NCI-H128 (cell line): ENCODE measurements at regions not wholly inside any gene's neighbourhood (a gene's known extent, or its start where the extent isn't known, plus 50 kb on each side); places are given as distances from the start of the nearest gene placed in this dataset.
"Not testable (repeated sequence)": the region's sequence is repeated elsewhere in the genome, so short reads cannot be mapped to it uniquely, and the experiment has no call there.

Source experiments
- DNase-seq: peaks from one replicate; lab custom pipeline; 2025; ENCODE audit not compliant: unreplicated experiment; lab: John Stamatoyannopoulos, UW

- no peak for DNase-seq
Observed at GRCh38 chr2:67567886-67568285, 170.8 kb downstream of the ETAA1 start.

DNA sequence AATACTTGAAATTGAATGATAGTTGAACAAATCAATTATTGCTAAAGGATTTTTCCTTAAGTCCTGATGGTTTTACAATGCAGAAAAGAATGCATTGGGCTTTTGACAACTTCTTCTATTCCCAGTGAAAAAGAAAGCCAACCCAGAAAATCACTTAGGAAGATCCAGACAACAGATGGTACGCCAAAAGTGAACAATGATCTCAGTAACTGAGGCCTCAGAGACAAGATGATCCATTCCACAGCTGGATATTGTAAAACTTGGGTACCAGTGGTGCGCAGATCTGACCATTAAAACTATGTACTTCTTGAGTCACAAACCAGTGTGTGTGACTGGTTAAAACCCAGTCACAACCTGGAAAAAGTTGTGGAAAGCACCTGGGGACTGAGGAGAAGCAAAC, 173.5 kb downstream of the ETAA1 start:
- DNase-seq, result no peak

DNA sequence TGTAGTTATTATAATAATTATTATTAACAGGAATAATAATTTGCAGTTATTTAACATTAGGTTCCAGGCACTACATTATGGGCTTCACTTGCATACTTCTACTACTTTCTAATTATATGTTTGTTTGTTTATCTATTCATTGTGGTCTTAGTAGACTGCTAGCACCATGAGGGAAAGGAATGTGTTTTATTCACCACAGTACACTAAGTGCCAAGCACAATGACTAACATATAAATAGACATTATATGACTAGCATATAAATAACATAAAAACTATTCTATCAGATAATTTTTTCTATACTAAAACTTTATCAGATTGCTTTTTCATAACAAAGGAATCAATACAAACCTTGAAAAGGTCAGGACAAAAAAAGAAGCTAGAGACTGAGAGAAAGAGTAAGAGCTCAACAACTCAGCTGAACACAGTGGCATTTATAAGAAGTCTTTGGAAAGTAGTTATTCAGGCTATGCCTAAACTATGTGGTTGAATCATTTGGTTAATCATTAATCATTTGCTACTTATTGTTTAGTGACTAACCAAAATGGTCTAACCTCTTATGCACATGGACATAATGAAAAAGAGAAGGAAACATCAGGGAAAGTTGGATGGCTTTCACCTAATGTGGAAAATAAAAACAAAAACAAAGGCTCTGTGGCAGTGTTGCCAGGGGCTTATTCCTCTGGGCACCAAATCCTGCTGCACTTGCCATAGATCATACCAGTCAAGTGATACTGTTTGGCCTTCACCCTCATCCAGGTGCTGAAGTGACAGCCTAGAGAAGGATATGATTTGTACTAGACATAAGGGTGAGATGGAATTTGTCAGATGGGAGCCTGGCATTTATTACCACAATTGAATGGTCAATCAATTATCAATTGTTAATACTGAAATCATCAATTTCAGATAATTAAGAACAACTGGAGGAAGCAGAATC, 174.9 kb downstream of the ETAA1 start:
- DNase-seq, result no peak

GRCh38 chr2:67572721-67573435, 175.7 kb downstream of the ETAA1 start:
- DNase-seq, result no peak

GRCh38 chr2:67574230-67574629, 177.1 kb downstream of the ETAA1 start:
- no peak for DNase-seq

GRCh38 chr2:67576226-67576625, 179.1 kb downstream of the ETAA1 start:
- DNase-seq, result no peak

DNA sequence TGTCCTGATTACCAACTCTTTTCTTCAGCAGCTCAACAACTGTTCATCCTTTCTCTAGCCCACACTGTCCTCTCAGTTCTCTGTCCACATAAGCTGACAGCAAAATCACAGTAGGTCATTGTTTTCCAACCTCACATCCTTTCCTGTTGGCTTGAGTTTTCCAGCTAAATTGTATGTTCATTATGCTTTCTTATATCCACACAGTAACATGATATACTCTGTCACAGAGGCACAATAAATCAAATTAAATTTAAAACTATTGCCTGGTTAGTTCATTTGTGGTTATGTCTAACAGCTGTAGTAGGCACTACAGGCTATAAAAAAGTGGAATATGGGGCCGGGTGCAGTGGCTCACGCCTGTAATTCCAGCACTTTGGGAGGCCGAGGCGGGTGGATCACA, 179.9 kb downstream of the ETAA1 start:
- no peak for DNase-seq

- no peak for DNase-seq
Observed at GRCh38 chr2:67579216-67579615, 182.1 kb downstream of the ETAA1 start.

DNA sequence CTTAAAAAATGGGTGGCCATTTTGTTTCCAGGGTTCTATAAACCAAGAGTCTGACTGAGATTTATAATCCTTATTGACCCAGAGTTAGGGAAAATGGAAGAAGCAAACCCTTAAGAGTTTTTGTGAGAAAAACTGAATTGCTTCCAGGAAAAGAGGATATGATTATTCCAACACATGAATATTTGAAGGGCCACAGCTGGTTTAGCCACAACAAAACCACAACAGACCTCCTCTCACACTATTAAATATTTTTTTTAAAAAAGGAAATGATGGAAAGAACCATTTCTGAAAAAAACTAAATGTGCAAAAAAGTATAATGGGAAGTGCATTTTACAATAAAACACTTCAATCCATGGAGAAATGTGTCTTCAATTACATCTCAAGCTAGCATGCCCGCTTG, 182.7 kb downstream of the ETAA1 start:
- DNase-seq, result no peak

DNA sequence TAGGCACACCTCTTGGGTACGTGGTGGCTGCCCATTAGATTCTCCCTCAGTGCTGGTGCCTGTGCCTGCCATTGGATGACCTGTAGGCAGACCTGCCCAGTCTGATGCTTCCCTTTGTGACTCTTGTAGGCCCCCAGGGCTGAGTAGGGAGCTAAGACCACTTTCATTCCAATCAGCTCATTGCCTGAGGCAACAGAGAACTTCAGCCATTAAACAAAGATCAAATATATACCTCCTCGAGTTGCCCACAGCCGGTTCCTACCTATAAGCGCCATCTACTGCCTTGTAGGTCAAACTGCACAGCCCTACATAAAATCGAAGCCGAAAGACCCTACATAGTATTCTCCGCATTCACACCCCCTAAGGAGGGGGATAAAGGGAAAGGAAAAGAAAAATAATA, 184.6 kb downstream of the ETAA1 start:
- DNase-seq, result no peak

DNA sequence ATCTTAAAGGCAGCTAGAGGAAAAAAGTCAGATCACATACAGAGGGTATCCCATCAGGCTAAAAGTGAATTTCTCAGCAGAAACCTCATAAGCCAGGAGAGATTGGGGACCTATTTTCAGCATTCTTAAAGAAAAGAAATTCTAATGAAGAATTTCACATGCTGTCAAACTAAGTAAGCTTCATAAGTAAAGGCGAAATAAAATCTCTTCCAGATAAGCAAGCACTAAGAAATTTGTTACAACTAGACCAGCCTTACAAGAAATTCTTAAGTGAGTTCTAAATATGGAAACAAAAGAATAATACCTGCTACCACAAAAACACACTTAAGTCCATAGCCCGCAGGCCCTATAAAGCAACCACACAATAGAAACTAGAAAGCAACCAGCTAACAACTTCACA, 186.1 kb downstream of the ETAA1 start:
- DNase-seq, result no peak

DNA sequence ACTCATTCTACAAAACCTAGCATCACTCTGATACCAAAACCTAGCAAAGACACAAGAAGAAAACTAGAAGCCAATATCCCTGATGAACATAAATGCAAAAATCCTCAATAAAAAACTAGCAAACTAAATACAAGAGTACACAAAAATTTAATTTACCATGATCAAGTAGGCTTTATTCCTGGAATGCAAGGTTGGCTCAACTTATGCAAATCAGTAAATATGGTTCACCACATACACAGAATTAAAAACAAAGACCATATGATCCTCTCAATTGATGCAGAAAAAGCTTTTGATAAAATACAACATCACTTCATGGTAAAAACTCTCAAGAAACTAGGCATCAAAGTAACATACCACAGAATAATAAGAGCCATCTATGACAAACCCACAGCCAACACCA, 188.3 kb downstream of the ETAA1 start:
- no peak for DNase-seq

DNA sequence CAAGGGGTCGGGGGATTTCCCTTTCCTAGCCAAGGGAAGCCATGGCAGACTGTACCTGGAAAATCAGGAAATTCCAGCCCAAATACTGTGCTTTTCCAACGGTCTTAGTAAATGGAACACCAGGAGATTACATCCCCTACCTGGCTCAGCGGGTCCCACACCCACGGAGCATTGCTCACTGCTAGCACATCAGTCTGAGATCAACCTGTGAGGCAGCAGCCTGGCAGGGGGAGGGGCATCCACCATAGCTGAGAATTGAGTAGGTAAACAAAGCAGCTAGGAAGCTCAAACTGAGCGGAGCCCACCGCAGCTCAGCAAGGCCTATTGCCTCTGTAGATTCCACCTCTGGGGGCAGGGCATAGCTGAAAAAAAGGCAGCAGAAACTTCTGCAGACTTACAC, 192.0 kb downstream of the ETAA1 start:
- not testable (repeated sequence) for DNase-seq

GRCh38 chr2:67594522-67594921, 197.4 kb downstream of the ETAA1 start:
- not testable (repeated sequence) for DNase-seq

DNA sequence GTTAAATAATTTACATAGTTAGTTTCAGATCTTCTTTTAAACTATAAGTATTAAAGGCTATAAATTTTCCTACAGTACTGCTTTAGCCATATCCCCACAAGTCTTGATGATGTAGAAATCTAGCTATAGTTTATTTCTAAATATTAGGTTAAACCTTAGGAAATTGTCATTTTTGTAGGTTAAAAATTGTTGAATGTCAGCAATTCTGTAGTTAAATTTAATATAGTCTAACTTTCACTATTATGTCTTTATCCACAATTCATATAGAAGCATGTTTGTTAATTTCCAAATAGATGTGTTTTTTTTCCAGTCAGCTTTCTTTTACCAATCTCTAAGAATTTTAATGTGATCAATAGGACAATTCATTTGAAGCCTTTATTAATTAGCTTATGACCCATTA, 199.7 kb downstream of the ETAA1 start:
- no peak for DNase-seq

DNA sequence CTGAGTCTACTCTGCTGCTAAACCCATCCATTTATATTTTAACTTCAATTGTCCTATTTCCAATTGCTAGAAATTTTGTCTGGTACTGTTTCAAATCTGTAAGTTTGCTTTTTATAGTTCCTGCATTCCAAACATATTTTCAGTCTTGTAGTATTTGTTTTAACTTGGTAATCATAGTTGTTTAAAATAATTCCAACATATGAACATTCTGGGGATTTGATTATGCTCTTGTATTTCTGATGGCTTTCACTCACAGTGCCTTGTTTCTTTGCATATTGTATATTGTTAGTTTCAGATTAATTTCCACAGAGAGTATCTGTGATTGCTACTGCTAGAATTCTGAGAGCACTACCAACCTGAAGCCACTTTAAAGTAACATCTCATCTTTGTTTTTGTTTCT, 202.4 kb downstream of the ETAA1 start:
- DNase-seq, result no peak

GRCh38 chr2:67600222-67600871, 203.2 kb downstream of the ETAA1 start:
- DNase-seq, result no peak

- no peak for DNase-seq
Observed at GRCh38 chr2:67600946-67601345, 203.8 kb downstream of the ETAA1 start.

DNA sequence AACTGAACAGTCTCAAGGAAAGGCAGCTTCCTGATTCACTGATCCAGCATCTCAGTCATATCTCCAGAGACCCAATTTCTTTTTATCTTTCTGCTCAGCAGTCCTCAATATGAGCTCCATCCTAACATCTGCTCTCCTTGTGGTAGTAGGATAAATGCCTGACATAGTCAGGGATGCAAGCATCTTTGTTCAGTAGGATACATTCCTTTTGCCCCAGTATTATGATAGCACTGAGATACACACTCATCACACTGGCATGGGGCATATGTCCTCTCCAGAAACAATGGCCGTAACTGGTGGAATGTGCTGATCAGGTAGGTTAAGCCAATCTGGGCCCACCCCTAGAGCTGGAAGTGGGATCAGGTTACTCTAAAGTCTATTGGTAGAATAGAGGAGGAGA, 207.2 kb downstream of the ETAA1 start:
- no peak for DNase-seq

- DNase-seq, result no peak
Observed at GRCh38 chr2:67612576-67613042, 215.5 kb downstream of the ETAA1 start.

DNA sequence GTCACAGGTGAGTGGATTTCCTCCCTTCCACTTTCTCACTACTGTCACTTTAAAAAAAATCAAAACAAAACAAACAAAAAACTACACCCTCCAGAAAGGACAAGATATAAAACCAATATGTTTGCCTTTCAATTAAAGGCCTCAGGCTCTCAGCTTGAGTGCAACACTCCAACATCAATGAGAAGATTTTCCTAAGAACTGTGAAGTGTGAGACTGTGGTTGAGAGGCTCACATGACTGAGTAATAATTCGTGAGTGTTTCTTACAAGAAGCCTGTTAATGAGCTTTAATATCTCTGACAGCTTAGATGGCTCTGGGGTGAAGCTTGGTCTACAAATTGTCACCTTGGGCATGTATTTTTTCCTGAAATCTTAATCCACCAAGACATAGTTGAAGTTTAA, 216.1 kb downstream of the ETAA1 start:
- no peak for DNase-seq

DNA sequence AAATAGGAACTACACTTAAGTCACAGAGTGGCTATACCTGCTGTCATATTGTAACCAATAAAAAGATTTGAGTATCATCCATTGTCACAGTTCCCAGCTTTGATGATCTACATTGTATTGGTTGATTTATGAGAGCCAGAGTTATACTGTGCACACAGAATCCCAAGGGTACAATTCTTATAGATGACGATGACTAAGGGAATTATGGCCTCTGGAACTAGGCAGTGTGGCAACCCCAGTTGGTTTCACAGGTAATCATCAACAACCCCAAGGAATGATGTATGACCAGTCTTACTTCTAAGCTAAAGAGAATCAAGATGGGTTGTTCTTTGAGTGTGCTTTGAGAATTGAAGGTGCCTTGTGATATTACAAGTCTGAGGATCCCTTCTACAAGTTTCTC, 217.3 kb downstream of the ETAA1 start:
- no peak for DNase-seq
